Neural cell (in vitro differentiated cells): ENCODE measurements at regions not wholly inside any gene's neighbourhood (a gene's known extent, or its start where the extent isn't known, plus 50 kb on each side); places are given as distances from the start of the nearest gene placed in this dataset.

Experiments
- H2AFZ ChIP-seq: fragments of 200-600, 300-800 bp; sonication (generic), shearing (Covaris generic); 2 replicates; pipeline ENCODE4 v1.6.0; 2014; ENCODE audit warnings: low read depth, mild to moderate bottlenecking, antibody characterized with exemption, low read length, moderate library complexity
- H3F3A ChIP-seq: fragments of 200-600 bp; shearing (Covaris generic); 2 replicates; pipeline ENCODE4 v1.6.1; 2016; ENCODE audit warnings: mild to moderate bottlenecking, moderate library complexity, mixed read lengths, antibody characterized with exemption, low read length; ENCODE audit not compliant: insufficient read depth, poor library complexity, severe bottlenecking
- H3K27ac ChIP-seq: fragments of 200-600, 300-800 bp; sonication (generic), shearing (Covaris generic); 2 replicates; pipeline ENCODE4 v1.5.1; 2014; ENCODE audit warnings: mild to moderate bottlenecking, low read length, moderate library complexity
- H3K27me3 ChIP-seq: fragments of 300-800, 200-600 bp; sonication (generic), shearing (Covaris generic); 2 replicates; pipeline ENCODE4 v1.6.0; 2014; ENCODE audit warnings: mild to moderate bottlenecking, low read depth, low read length, moderate library complexity; ENCODE audit not compliant: insufficient read depth
- H3K36me3 ChIP-seq: fragments of 300-800, 200-600 bp; sonication (generic), shearing (Covaris generic); 2 replicates; pipeline ENCODE4 v1.5.1; 2014; ENCODE audit warnings: mild to moderate bottlenecking, antibody characterized with exemption, low read length, moderate library complexity; ENCODE audit not compliant: insufficient read depth
- H3K4me2 ChIP-seq: fragments of 300-800, 200-600 bp; sonication (generic), shearing (Covaris generic); 2 replicates; pipeline ENCODE4 v1.6.0; 2014; ENCODE audit warnings: mild to moderate bottlenecking, low read length
- H3K4me3 ChIP-seq: fragments of 300-800, 200-600 bp; sonication (generic), shearing (Covaris generic); 2 replicates; pipeline ENCODE4 v1.5.1; 2014; ENCODE audit warnings: mild to moderate bottlenecking, low read length, moderate library complexity
- H3K79me2 ChIP-seq: fragments of 200-600 bp; shearing (Covaris generic); replicated peaks from 2 replicates; pipeline ENCODE4 v1.6.0; 2014; ENCODE audit warnings: mild to moderate bottlenecking, low read length, moderate library complexity; ENCODE audit not compliant: insufficient read depth
- H3K9ac ChIP-seq: fragments of 300-800, 200-600 bp; sonication (generic), shearing (Covaris generic); 2 replicates; pipeline ENCODE4 v1.6.1; 2016; ENCODE audit warnings: mild to moderate bottlenecking, low read length, mixed read lengths
- H3K9me2 ChIP-seq: fragments of 200-600 bp; shearing (Covaris generic); 2 replicates; pipeline ENCODE4 v1.6.1; 2016; ENCODE audit warnings: mild to moderate bottlenecking, low read length, mixed read lengths; ENCODE audit not compliant: insufficient read depth
- H3K9me3 ChIP-seq: fragments of 200-600, 300-800 bp; sonication (generic), shearing (Covaris generic); 2 replicates; pipeline ENCODE4 v1.6.1; 2016; ENCODE audit warnings: mild to moderate bottlenecking, mixed run types, low read length, moderate library complexity, mixed read lengths
- H4K20me1 ChIP-seq: fragments of 200-600 bp; shearing (Covaris generic); 2 replicates; pipeline ENCODE4 v1.6.1; 2016; ENCODE audit warnings: mild to moderate bottlenecking, mixed run types; ENCODE audit not compliant: insufficient read depth
- EP300 ChIP-seq: fragments of 450-650 bp; conservative IDR thresholded peaks from 2 replicates; pipeline ENCODE4 v1.6.1; 2014; ENCODE audit warnings: antibody characterized with exemption, mild to moderate bottlenecking, moderate library complexity; ENCODE audit not compliant: poor library complexity, severe bottlenecking
- EZH2 ChIP-seq: fragments of 200-600, 300-800 bp; shearing (Covaris generic), sonication (generic); IDR thresholded peaks from 2 replicates; pipeline ENCODE4 v1.6.1; 2014; ENCODE audit warnings: antibody characterized with exemption, low read length, borderline replicate concordance, mild to moderate bottlenecking; ENCODE audit not compliant: insufficient read depth, poor library complexity, severe bottlenecking
- MXI1 ChIP-seq: fragments of 450-650 bp; conservative IDR thresholded peaks from 2 replicates; pipeline ENCODE4 v1.6.1; 2014; ENCODE audit warnings: antibody characterized with exemption, mild to moderate bottlenecking; ENCODE audit not compliant: poor library complexity, severe bottlenecking
- POLR2AphosphoS5 ChIP-seq: IDR thresholded peaks from 2 replicates; pipeline ENCODE4 v1.6.1; 2012
- RAD21 ChIP-seq: fragments of 450-650 bp; conservative IDR thresholded peaks from 2 replicates; pipeline ENCODE4 v1.6.1; 2014; ENCODE audit warnings: antibody characterized with exemption, mild to moderate bottlenecking, moderate library complexity
- SMC3 ChIP-seq: fragments of 450-650 bp; conservative IDR thresholded peaks from 2 replicates; pipeline ENCODE4 v1.6.1; 2014; ENCODE audit warnings: antibody characterized with exemption, mild to moderate bottlenecking, moderate library complexity; ENCODE audit not compliant: poor library complexity
- TAF1 ChIP-seq: IDR thresholded peaks from 2 replicates; pipeline ENCODE4 v1.6.1; 2012; ENCODE audit warnings: low read depth
- TF ChIP-seq, protein P1 (sequence below): fragments of 450-650 bp; IDR thresholded peaks from 2 replicates; pipeline ENCODE4 v1.5.1; 2014; ENCODE audit warnings: antibody characterized with exemption, mild to moderate bottlenecking, moderate library complexity; ENCODE audit not compliant: poor library complexity, severe bottlenecking
- TF ChIP-seq, protein P2 (sequence below): IDR thresholded peaks from 2 replicates; pipeline ENCODE4 v1.6.1; 2012; ENCODE audit warnings: borderline replicate concordance

DNA sequence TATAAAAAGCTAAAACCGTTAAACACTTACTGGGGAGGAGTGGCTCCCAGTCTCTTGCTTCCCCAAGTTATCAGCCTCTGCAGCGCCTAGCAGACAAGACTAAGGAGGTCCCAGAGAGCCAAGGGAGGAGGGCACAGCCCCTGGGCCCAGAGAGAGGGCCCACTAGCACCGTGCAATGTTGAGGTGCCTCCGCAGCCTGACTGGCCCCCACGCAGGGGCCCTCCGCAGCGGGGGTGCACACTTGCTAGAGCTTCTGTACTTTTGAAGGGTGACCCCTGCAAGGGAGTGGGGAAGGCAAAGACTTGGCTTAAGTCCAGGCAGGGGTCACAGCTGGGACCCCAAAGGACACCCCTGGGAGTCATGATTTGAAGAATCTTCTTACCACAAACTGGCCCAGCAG is 98.0 kb downstream of the ADAMTS15 start:
- Histone ChIP-seq H4K20me1 (no peaks in the 10 kb centered on the region), H3K27me3 (no peaks in the 10 kb centered on the region), H3K9me2 (no peaks in the 10 kb centered on the region), H3K36me3 (no peaks in the 10 kb centered on the region), H3K4me2 (no peak overlapping the region), H2AFZ (no peak overlapping the region), H3K27ac (no peak overlapping the region), H3F3A (no peaks in the 10 kb centered on the region), H3K9me3 (no peaks in the 10 kb centered on the region), H3K9ac (no peak overlapping the region), H3K4me3 (no peak overlapping the region), H3K79me2 (no peaks in the 10 kb centered on the region)
- TF ChIP-seq, protein P1, sequence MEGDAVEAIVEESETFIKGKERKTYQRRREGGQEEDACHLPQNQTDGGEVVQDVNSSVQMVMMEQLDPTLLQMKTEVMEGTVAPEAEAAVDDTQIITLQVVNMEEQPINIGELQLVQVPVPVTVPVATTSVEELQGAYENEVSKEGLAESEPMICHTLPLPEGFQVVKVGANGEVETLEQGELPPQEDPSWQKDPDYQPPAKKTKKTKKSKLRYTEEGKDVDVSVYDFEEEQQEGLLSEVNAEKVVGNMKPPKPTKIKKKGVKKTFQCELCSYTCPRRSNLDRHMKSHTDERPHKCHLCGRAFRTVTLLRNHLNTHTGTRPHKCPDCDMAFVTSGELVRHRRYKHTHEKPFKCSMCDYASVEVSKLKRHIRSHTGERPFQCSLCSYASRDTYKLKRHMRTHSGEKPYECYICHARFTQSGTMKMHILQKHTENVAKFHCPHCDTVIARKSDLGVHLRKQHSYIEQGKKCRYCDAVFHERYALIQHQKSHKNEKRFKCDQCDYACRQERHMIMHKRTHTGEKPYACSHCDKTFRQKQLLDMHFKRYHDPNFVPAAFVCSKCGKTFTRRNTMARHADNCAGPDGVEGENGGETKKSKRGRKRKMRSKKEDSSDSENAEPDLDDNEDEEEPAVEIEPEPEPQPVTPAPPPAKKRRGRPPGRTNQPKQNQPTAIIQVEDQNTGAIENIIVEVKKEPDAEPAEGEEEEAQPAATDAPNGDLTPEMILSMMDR: no peak
- no peak for TF ChIP-seq EZH2
- no peak for TF ChIP-seq RAD21
- TF ChIP-seq, protein P2, sequence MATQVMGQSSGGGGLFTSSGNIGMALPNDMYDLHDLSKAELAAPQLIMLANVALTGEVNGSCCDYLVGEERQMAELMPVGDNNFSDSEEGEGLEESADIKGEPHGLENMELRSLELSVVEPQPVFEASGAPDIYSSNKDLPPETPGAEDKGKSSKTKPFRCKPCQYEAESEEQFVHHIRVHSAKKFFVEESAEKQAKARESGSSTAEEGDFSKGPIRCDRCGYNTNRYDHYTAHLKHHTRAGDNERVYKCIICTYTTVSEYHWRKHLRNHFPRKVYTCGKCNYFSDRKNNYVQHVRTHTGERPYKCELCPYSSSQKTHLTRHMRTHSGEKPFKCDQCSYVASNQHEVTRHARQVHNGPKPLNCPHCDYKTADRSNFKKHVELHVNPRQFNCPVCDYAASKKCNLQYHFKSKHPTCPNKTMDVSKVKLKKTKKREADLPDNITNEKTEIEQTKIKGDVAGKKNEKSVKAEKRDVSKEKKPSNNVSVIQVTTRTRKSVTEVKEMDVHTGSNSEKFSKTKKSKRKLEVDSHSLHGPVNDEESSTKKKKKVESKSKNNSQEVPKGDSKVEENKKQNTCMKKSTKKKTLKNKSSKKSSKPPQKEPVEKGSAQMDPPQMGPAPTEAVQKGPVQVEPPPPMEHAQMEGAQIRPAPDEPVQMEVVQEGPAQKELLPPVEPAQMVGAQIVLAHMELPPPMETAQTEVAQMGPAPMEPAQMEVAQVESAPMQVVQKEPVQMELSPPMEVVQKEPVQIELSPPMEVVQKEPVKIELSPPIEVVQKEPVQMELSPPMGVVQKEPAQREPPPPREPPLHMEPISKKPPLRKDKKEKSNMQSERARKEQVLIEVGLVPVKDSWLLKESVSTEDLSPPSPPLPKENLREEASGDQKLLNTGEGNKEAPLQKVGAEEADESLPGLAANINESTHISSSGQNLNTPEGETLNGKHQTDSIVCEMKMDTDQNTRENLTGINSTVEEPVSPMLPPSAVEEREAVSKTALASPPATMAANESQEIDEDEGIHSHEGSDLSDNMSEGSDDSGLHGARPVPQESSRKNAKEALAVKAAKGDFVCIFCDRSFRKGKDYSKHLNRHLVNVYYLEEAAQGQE: no peak
- TF ChIP-seq MXI1: no peak
- TF ChIP-seq EP300: no peak
- no peak for TF ChIP-seq TAF1
- no peak for TF ChIP-seq POLR2AphosphoS5
- TF ChIP-seq SMC3: no peak

DNA sequence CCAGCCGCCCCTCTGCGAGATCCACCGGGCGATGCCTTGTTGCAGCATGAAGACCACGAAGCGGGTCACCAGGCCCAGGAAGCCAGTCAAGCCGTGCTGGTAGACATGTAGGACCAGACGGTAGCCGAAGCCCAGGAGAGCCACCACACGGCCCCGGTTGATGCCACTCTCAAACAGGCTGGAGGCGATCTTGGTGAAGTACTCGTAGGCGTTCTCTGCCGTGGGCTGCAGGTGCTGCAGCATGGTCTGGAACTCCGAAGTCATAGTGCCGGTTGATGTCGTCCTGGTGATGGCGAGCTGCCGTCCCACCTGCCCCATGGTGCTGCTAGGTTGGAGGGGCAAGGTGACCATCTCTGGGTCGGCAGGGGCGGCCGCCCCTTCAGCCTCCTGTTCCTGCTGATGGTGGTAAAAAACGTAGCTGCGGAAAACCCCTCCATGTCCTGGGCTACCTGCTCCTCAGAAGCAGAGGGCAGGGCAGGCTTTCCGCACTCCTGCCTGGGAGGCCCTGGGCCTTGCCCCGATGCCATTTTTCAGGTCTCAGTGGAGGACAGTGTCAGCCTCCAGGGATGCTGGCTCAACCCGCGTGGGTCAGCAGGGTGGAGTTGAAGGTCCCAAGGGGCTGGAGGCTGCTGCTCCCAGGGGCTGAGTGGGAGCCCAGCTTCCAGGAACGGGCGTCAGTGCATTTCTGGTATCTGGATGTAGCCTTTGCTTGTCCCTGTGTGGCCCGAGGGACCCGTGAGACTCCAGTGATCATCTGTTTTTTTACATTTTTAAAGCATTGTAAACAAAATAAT is 98.7 kb downstream of the ADAMTS15 start:
- no peaks in the 10 kb centered on the region for H3K79me2 ChIP-seq
- H3K36me3 ChIP-seq: no peaks in the 10 kb centered on the region
- no peak overlapping the region for H2AFZ ChIP-seq
- H3K9ac ChIP-seq: no peak overlapping the region
- H4K20me1 ChIP-seq: no peaks in the 10 kb centered on the region
- no peak overlapping the region for H3K4me3 ChIP-seq
- no peak overlapping the region for H3K27ac ChIP-seq
- no peaks in the 10 kb centered on the region for H3K9me3 ChIP-seq
- H3F3A ChIP-seq: no peaks in the 10 kb centered on the region
- TF ChIP-seq EZH2 (no peak), SMC3 (no peak), MXI1 (no peak), TAF1 (no peak), EP300 (no peak), POLR2AphosphoS5 (no peak), RAD21 (no peak)
- TF ChIP-seq, protein P2: no peak
- TF ChIP-seq, protein P1: no peak
- no peaks in the 10 kb centered on the region for H3K9me2 ChIP-seq
- no peaks in the 10 kb centered on the region for H3K27me3 ChIP-seq
- no peak overlapping the region for H3K4me2 ChIP-seq
